Epidermal melanocyte (primary cell): ENCODE measurements at regions not wholly inside any gene's neighbourhood (a gene's known extent, or its start where the extent isn't known, plus 50 kb on each side); places are given as distances from the start of the nearest gene placed in this dataset.

ENCODE experiments used
- DNase-seq: peaks from one replicate; pipeline ENCODE4 v3.0.0; 2011; ENCODE audit warnings: low spot score; ENCODE audit not compliant: insufficient read length

DNA sequence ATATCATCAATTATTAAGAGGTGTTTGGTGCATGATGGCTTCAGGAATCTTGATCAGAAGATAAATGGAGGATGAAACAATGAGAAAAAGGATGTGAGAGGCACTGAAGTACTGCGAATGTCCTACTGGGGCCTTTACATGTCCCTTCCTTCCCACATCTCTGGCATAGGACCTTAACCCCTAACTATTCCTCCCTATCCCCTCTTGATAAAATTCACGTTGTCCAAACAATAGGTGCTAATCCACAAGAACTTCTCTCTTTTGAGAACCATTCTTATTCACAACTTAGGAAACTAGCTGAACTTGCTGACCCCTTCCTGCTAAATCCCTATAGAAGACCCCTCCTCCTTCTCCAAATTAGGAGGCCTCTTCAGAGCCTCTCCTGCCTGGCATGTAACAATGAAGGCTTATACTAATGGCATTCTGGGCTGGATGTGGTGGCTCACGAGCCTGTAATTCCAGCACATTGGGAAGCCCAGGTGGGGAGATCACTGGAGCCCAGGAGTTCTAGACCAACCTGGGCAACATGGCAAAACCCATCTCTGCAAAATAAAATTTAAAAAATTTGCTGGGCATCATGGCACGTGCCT is 276.5 kb upstream of the SMARCA2 start:
- DNase-seq, result no peak

DNA sequence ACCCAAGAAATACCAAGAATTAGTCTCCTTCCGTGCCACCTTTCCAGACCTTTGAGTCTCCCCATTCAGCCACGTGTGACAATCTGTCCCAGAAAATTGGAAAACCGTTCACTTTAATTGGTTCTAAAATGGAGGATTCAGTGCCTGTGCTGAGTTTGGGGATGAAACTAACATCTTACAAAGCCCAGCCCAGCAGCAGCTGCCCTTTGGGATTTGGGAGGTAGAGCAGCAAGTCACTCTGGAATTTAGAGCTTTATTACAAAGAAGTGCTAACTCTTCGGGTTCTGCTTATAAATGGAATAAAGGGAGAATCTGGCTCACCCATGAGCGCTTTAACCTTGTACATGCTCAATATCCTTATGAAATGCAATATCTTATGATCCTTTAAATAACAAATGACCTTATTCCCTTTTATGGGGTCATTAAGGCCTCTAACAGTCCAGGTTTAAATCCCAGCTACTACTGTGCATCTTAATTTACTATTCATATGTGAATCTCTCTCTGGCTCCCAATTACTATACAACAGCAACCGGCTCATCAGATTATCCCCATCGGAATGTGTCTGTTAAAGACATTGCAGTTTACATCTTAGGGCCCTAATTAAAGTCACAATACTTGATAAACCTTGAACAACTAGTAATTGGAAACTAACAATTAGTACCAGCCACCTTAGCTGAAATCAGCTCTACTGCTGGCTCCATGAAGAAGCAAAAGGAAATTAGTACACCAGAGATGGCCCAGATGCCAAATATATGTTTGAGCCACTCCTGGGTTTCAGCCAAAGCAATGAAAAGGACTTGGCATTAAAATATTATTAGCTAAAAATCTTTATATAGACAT is 271.8 kb upstream of the SMARCA2 start:
- DNase-seq, result no peak

DNA sequence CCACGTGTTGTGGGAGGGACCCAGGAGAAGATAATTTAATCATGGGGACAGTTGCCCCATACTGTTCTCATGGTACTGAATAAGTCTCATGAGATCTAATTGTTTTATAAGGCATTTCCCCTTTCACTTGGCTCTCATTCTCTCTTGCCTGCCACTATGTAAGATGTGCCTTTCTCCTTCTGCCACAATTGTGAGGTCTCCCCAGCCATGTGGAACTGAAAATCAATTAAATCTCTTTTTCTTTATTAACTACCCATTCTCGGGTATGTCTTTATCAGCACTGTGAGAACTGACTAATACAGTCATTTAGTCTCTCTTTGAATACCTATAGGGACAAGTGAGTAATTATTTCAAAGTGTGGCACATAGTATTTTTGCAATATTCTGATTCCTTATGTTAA is 269.2 kb upstream of the SMARCA2 start:
- no peak for DNase-seq

DNA sequence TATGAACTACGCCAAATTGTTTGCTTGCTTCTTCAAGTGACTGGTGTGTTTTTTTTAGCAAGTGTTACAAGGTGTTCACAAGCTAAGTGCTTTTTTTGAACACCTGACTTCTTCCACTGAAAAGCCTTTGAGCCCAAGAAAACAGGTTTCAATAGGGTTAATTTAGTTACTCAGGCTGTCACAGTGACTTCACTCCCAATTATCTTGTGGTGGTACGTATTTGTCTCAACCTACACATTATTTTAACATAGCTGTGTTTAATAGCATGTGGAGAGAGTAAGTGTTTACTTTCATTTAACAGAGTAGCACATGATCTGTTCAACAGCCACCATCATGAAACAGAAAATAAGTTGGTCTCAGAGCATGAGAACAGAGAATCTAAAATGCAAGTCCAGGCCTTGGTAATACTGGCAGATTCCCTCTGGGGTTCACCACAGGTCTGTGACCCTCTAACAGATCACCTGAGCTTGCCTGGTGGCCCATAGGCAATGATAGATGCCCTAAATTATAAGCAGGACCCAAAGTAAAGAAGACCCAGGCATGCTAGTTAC is 267.7 kb upstream of the SMARCA2 start:
- no peak for DNase-seq

DNA sequence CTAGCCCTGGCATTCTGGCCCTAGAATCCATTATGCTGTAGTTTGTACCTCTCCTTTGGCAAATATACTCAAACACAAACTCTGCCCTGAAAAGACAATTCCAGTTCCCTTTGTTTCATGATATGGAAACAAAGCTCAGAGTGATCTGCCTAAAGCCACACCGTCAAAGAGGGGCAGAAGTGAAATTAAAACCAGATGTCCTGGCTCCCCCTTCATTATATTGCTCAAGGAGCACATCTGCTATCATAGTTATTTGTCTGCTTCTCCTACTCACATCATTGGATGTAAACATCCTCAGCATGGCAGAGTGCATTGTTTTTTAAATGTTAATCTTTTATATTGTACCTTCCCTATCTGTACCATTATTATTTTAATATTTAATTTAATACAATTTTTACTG is 266.7 kb upstream of the SMARCA2 start:
- DNase-seq, result no peak

DNA sequence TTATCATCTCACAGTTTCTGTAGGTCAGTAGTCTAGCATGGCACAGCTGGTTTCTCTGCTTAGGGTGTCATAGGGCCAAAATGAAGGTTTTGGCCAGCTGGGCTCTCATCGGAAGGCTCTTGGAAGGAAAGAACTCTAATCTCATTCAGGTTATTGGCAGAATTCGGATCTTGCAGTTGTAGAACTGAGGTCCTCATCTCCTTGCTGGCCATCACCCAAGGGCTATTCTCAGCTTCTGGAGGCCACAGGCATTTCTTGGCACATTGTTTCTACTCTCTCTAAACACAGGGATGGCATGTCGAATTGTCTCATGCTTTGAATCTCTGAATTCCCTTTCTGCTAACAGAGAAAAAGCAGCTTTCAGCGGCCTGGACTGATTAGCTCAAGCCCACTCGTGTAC is 258.0 kb upstream of the SMARCA2 start:
- DNase-seq, result no peak

DNA sequence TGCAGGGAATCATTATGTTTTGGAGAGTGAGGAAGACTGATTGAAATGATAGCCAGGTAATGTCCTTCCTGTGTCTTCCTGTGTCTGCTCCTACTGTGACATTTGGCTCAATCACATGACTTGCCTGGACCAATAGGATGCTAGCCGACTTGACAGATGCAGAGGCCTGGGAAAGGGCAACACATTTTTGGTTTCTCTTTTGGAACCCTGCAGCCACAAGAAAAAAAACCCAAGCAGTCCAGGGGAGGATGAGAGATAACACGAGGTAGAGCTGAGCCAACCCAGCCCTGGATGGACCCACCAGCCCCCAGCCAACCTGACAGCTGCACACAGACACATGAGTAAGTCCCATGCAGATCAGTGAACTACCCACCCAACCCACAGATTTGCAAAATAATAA is 256.1 kb upstream of the SMARCA2 start:
- no peak for DNase-seq

DNA sequence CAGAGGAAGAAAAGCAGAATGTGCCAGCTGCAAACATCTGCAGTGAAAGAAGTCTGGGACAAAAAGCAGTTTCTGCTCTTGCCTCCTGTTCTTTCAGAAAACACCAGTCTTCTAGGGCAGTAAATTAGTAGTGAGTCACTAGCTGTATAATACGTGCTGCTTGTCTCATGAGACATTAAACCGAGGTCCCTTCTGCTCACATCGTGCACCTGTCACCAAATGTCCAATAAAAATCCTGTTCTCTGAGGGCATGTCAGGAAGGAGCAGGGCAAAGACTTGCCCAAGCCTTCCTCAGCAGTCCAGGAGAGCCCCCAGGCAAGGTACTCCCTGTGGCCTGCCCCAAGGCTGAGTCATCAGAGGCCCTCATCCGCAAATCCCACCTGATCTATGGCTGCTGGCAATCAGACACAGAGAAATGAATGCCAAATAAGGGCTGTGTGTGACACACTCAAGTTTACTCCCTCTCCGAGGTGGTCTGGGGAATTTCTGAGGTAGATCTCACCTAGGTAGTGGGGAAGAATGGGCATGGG is 255.3 kb upstream of the SMARCA2 start:
- no peak for DNase-seq

DNA sequence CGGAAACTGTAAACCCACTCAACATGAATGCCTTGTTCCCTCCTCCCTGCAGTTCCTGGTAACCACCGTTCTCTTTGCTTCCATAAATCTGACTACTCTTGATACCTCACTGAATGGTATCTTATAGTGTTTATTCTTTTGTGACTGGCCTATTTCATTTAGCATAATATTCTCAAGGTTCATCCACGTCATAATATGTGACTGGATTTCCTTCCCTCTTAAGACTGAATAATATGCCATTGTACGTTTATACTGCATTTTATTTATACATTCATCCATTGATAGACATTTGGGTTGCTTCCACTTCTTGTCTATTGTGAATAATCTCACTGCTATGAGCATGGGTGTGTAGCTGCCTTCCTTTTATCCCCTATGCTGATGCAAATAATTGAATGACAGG is 253.3 kb upstream of the SMARCA2 start:
- no peak for DNase-seq

DNA sequence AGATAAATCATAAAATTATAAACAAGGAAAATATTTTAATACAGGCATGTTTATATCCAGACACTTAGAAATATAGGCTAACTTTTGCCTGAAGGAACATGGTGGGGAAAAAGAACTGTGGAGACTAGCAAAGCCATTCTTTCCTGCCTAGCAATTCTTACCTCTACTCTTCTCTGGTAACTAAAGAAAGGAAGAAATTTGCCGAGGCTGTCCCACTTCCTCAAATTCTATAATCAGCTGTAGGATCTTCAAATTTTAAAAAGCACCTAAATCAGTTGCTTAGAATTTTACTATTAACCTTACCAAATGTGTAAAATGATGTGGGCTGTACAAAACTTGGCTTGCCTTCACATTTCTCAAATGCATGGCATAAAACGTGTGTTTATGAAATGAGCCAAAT is 249.1 kb upstream of the SMARCA2 start:
- no peak for DNase-seq

DNA sequence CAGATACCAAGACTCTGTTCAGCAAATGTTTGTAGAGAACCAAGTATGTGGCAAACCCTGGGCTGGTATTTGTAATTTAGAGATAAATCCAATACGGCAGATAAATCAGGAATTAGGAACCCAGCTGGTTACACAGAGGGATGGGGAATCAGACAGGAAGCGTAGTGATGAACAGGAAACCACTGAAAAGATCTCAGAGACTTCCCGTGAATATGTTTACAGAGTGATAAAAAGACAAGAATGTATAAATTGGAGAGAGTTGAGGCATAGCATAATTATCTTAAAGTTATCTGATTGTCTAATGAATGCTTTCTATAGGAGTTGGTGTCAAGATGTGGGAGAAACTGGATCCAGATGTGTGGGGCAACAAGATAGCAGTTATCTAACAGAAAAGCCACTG is 246.6 kb upstream of the SMARCA2 start:
- no peak for DNase-seq

DNA sequence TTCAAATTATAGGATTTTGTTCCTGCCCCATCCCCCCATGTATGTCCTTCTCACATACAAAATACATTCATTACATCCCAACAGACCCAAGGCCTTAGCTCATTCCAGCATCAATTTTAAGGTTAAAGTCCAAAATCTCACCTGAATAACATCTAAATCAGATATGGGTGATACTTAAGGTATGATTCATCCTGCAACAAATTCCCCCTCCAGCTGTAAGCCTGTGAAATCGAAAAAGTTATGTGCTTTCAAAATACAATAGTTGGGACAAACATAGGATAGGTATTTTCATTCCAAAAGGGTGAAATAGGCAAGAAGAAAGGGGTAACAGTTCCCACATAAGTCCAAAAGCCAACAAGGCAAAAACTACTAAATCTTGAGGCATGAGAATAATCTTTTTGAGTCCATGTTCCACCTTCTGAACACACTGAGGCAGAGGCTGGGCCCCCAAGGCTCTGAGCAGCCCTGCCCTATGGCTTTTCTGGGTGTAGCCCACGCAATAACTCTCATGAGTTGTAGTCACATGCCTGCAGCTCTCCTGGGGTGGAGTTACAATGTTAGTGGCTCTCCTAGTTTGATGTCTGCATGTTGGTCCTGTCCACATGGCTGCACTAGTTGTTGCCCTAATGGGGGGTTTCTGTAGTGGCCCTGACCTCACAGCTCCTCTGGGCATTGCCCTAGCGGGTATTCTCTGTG is 243.9 kb upstream of the SMARCA2 start:
- DNase-seq, result no peak

DNA sequence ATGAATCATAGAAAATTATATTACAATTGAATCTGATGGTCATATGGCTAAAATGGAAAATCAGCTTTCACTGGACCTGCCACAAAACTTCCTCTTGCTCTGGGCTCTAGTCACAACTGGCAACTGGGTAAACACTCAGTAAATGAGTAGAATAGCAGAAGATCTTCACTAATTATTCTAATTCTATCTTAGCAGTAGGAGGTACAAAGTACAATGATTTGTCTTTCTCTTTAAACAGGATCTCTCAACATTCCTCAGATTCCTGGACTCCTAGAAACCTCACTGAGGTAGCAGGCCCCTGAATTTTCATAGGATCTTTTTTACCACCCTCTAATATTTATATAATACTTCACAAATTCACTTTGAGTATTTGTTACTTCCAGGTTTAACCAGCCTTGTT is 239.9 kb upstream of the SMARCA2 start:
- DNase-seq, result no peak

DNA sequence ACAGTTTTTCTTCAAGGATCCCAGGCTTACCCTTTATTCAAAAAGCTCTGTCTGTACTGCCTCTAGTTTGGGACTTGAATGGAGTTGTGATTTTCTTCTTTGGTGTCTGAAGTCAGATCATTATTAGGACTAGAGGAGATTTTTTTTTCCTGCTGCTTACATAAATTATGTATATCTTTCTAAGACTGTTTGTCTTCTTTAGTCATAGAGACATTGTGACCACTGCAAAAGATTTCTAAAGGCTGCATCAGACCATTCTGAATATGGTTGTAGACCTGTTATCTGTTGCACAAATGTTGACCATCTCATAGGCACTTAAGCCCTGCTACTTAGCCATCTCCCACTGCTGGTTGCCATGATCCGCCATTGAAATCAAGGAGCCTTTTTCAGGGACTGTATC is 238.5 kb upstream of the SMARCA2 start:
- DNase-seq, result no peak

DNA sequence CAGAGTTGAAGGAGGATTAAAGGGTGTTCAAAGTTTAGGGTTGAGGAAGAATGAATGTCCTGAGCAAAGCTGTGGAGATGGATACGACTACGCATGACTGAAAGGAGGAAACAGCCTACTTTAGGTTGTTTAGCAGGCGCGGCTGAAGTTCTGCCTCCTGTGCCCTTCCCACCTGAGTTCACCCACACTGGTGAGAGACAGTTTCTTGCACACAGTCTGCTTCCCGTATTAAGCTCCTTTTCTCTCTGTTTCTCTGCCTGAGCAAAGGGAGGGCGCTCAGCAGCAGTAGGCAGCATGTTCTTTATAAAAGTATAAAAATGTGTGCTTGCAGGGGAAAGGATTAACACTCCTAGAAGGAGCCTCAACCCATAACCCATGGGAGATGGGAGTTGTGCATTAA is 224.0 kb upstream of the SMARCA2 start:
- no peak for DNase-seq

DNA sequence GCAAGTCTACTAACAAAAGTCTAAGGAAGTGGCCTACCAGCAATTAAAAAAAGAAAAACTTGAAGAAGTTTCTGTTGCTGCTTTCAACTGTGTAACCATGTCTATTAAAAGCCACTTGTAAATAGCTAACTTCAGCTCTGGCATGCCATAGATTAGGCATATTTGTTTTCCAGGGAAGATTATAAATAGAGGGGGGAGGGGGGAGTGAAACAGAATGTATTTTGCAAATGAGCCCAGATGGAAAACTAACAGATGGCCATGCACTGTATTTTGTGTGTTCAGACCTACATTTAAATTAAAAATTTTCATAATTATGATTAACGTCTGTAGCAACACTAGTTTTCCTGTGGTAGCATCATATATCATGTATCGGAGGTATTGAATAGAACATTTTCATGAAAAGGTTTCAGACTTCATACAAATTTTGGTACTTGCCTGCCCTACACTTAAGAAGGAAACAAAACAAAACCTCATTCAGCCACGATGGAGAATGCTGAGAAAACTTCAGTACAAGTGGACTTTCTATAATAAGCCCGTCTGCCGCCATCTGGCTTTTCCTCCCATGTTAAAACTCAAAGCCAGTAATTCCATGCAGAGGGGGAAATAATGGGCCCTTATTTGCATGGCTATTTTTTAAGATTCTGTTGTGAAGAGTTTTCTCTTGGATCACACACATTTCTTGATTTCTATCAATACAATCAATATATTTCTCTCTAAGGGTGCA is 220.4 kb upstream of the SMARCA2 start:
- DNase-seq, result no peak

DNA sequence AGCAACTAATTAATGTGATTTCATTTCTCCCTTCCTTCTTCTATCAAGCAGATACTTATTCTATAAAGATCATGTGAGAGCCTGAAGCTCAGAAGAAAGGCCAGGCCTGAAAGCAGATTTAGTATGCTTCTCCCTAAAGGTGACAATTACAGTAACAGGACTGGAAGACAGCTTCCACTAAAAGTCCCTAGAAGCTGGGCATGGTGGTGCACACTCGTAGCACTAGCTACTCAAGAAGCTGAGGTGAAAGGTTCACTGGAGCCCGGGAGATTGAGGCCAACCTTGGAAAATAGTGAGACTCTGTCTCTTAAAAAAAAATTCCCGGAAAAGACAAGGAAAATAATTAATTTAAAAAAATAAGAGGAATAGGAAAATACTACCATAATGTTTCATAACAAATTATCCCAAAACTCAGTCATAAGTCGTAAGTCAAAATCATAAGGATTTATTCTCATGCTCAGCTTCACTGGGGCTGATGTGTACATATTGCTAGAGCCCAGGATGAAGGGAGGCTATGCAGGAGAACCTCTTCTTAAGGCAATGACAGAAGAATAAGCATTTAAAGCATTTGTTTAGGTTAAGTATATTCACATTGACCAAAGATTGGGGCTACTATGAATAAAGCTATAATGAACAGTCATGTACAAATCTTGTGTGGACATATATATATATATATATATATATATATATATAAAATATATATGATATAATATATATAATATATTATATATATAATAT is 210.8 kb upstream of the SMARCA2 start:
- DNase-seq, result no peak

DNA sequence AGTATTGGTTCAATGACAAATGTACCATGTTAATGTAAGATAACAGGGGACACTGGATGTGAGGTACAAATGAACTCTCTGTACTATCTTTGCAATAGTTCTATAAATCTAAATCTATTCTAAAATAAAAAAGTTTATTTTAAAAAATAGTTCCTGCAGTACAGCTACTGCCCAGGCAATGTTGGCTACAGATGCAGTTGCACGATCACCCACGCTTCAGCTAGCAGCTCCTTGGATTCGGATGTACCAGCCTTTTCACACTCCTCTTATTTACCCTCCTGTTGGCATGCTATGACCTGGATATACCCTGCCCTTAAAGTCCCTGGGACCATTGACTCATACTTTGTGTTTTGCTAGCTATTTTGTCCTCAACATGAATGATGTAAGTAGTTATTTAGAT is 185.4 kb upstream of the SMARCA2 start:
- no peak for DNase-seq

DNA sequence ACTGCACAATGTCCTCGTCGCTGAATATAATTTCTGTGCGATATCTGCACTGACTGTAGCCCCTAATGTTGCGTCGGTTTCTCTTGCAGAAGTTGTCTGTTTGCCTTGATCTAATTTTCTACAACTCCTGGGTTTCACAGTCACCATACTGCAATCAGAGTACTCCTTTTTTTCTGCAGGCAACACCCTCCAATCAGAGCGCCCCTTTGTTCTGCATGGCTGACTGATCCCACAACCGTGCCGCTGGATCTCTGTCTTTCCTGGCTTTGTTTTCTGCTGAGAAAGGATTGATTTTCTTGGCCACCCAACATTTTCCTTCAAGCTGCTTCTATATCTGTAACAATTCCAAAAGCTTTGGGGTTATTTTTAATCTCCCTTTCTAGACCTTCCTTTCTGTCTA is 182.2 kb upstream of the SMARCA2 start:
- no peak for DNase-seq

DNA sequence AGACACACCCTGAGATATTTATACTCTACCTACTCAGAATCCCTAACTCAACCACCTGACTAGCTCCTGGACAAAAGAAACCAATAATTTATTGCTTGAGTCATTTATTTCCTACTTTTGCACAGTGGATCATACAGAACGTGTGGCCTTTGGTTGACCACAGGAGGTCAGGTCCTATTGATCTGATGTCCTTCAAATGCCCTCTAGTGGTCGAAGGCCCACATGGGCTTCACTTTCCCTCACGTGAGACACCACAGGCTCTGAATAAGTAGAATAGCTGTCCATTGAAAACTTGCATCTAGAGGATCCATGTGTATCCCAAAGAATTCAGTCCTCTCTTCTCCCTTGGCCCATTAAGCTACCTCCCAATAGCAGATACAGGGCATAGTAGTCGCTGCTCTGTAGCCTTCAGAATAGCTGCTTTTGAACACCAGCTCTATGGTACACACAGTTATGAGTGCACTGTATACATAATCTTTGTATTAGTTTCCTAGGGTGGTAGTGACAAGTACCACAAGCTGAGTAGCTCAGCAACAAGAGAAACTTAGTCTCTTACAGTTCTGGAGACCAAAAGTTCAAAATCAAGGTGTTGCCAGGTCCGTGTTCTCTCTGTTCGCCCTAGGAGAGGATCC is 177.6 kb upstream of the SMARCA2 start:
- DNase-seq, result no peak
